ENCODE measurements at regions not wholly inside any gene's neighbourhood (a gene's known extent, or its start where the extent isn't known, plus 50 kb on each side); places are given as distances from the start of the nearest gene placed in this dataset.
"Not testable (repeated sequence)": the region's sequence is repeated elsewhere in the genome, so short reads cannot be mapped to it uniquely, and the experiment has no call there.

DNA sequence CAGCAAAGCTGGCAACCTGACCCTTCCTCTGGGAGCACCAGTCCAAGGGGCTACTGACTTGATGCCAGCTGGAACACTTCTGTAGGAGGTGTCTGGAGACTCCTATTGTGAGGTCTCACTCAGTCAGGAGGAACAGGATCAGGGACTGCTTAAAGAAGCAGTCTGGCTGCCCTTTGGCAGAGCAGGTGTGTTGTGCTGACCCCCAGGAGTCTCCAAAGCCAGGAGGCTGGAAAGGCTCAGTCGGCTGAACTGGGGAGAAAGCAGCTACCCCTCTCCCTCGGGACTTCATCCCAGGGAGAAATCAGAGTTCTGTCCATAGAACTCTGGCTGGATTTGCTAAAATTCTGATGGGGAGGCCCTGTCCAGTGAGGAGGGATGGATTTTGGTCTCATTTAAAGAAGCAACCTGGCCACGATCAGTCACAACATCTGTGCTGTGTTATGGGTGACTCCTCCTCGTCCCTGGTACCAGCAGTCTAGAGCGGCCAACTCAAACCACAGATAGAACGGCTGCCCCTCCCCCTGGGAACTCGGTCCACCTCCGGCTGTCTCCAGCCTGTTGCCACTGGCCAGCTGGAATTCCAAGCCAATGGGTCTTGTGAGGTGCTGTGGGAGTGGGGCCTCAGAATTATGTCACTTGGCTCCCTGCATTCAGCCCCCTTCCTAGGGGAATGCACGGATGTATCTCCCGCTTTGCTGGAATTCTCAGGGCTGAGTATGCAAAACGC is 3959.0 kb upstream of the OR11H1 start:
- TF ChIP-seq EZH2 (IDR thresholded peaks at IDR 0.05; ENCODE audit: low read length, missing control alignments), result not testable (repeated sequence)
- TF ChIP-seq, protein P1, sequence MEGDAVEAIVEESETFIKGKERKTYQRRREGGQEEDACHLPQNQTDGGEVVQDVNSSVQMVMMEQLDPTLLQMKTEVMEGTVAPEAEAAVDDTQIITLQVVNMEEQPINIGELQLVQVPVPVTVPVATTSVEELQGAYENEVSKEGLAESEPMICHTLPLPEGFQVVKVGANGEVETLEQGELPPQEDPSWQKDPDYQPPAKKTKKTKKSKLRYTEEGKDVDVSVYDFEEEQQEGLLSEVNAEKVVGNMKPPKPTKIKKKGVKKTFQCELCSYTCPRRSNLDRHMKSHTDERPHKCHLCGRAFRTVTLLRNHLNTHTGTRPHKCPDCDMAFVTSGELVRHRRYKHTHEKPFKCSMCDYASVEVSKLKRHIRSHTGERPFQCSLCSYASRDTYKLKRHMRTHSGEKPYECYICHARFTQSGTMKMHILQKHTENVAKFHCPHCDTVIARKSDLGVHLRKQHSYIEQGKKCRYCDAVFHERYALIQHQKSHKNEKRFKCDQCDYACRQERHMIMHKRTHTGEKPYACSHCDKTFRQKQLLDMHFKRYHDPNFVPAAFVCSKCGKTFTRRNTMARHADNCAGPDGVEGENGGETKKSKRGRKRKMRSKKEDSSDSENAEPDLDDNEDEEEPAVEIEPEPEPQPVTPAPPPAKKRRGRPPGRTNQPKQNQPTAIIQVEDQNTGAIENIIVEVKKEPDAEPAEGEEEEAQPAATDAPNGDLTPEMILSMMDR (conservative IDR thresholded peaks at IDR 0.05 in 1 of 2, IDR thresholded peaks at IDR 0.05 in 1 of 2; ENCODE audit: low read depth in 1 of 2, low read length in 2 of 2), result not testable (repeated sequence)

Data from fibroblast of lung (primary cell).